Stimulated activated CD8-positive, alpha-beta memory T cell treated with anti-CD3 and anti-CD28 coated beads, Interleukin-7, amount 100 ng/mL, for 1 hour (primary cell): ENCODE measurements at regions not wholly inside any gene's neighbourhood (a gene's known extent, or its start where the extent isn't known, plus 50 kb on each side); places are given as distances from the start of the nearest gene placed in this dataset.

Experiments
- DNase-seq, 2 donors: peaks; one replicate each; pipeline ENCODE4 v3.0.0-alpha.2; 2020; ENCODE audit warnings: low read depth in 2 of 2

GRCh38 chr18:78738076-78738690 is 241.4 kb upstream of the SALL3 start:
- no peak for DNase-seq

GRCh38 chr18:78739115-78739514 is 240.5 kb upstream of the SALL3 start:
- DNase-seq: no peak

DNA sequence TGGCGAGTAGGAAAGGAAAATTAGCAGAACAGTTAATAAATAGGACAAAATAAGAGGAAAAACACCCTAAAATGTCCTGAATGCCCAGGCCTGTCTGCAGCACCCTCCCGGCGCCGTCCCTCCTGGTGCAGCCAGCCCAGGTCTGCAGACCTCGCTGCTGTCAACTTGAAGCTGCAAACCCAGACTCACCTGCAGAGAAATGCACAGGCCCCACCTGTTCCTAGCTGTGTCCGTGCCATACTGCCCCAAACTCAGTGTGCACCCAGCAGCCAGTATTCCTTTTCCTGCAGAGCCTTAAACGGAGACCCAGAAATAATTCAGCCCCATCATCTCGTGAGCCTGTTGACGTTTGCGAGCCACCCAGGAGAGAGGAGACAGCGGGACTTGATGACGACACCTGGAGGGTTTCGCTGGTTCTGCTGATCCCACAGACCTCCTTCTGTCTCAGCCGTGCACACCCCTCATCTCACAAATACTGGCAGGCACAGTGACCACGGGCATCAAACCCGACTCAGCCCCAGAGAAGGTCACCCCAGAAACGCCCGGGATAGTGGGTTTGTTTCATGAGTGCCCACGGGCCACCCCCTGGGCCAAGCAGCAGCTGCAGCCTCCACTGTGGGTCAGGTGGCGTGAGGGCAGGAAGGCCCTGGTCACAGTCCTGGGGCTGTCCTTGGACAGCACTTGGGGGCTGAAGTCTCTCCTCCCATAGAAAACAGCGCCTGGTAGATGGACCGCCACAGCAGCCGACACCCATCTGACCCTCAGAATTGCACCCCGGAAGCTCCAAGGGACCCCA is 239.5 kb upstream of the SALL3 start:
- DNase-seq: no peak

GRCh38 chr18:78740876-78741275 is 238.7 kb upstream of the SALL3 start:
- DNase-seq: no peak

- no peak for DNase-seq
Observed at GRCh38 chr18:78741381-78742217, 238.0 kb upstream of the SALL3 start.

DNA sequence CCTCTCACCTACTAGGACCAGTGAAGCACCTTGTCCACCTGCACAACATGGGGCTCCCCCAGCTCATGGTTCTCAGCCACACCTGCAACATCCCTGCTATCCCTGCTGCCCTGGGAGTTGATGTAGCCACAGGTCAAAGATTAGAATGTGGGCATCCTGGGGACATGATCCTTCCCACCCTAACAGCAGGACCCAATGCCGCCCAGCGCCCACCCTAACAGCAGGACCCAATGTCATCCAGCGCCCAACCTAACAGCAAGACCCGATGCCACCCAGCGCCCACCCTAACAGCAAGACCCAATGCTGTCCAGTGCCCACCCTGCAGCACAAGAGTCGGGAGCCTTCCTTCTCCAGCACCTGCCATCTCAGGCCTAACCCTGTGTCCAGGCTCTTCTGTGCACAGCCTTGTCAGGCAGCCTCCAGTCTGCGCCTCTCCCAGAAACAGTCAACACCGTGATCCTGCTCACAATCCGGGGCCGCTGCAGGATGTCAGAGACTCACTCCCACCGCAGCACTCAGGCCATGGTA is 237.3 kb upstream of the SALL3 start:
- no peak for DNase-seq

GRCh38 chr18:78743078-78743477 is 236.5 kb upstream of the SALL3 start:
- no peak for DNase-seq

DNA sequence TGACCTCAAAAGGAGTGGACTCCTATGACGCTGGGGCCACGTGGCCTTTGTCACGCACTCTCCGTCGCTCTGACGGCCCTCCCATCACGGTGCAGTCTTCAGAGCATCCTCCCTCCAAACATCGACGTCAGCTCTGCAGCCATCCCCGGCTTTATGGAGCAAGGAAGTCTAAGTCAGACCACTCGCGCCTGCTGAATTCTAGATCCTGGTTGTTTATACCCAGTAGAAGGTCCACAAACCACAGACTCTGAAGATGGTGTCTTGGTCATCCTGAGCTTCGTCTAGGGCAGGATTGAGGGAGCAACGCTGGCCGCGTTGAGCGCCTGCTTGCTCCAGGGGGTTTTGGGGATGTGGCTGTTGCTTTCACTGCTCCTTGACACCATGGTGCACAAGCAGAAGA is 228.0 kb upstream of the SALL3 start:
- DNase-seq: no peak

- DNase-seq: no peak
Observed at GRCh38 chr18:78753240-78753639, 226.4 kb upstream of the SALL3 start.

DNA sequence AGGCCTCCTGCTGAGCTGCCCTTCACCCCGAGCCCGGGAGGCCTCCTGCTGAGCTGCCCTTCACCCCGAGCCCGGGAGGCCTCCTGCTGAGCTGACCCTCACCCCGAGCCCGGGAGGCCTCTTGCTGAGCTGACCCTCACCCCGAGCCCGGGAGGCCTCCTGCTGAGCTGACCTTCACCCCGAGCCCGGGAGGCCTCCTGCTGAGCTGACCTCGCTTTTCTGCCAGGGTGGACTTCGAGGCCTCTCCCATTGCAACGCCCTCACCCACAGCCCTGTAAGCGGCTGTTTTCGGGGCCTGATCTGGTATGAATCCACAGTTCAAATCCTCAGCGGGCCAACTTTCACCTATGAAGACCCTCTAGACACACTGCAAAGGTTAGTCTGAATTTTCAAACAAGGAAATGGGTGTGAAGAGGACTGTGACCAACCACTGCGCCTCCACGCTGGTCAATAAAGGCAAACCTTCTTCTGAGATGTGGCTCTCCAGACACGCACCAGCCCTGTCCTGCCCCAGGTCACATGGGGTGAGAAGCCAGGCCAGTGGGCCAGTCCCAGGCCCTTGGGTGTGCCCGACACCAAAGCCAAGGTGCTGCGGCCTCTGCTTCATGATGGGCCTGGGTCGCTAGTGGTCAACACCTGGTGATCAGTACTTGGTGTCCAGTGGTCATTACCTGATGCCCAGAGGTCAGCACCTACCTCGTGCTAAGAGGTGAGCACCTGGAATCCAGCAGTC is 225.1 kb upstream of the SALL3 start:
- no peak for DNase-seq

DNA sequence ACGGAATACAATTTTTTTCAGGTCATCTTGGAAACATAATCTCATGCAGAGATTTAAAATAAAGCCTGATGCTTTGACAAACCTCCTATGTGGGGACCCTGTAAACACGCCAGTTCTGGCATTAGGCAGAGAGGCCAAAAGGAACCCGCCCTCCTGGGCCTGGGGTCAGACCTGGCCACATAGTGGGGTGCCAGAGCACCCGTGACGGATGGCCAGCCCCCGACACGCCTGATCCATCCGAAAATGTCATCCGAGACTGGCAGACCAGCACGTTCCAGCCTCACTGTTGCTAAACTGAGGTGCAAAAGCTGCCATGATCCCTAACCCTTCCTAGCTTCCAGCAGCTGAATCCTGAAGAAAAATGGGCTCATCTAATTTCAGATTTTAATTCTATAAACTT is 222.6 kb upstream of the SALL3 start:
- DNase-seq: no peak

DNA sequence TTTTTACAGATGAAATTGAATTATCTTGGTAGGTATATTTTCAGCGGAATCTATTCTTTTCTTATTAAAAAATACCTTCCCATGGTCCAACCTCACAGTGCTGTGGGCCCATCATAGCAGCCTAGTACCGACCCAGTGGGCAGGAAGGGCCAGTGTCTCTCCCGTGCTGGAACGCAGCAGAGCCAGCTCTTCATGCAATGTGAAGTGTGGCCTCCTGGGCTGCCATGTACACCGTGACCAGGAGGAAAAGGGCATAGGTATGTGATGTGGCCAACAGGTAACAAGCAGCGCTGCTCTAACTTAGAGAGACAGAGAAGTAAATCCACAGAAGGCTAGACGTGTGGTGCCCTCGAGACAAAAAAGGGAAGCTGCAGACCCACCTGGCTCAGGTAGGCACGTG is 221.1 kb upstream of the SALL3 start:
- DNase-seq: no peak

DNA sequence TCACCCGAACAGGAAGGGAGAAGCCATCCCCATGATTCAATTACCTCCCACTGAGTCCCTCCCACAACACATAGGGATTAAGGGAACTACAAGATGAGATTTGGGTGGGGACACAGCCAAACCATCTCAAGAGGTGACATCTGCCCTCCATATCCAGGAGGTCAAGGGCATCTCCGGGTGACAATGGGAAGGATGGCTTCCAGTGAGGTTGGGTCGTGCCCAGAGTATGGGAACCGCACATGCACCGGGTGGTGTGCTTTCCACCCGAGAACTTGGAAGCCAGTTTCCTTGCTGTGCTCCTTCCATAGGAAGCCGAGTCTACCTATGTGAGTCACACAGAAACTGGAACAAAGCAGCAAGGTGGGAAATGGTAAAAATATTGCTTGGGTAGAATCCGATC is 216.9 kb upstream of the SALL3 start:
- DNase-seq: no peak

DNA sequence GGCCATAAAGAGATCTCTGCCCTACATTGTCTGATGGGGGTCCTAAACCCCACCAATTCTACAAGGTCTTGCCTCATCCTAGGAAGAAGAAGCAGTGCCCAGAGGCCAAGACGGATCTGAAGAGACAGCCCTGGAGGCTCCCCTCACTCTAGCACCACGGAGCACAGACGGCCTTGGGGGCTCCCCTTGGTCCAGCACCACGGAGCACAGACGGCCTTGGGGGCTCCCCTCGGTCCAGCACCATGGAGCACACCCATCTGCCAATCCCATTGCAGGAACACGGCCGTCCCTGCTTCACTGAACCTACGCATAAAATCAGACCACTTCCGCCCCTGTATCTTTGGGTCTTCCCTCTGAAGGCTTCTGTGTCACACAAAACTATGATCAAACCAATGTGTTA is 215.1 kb upstream of the SALL3 start:
- no peak for DNase-seq

DNA sequence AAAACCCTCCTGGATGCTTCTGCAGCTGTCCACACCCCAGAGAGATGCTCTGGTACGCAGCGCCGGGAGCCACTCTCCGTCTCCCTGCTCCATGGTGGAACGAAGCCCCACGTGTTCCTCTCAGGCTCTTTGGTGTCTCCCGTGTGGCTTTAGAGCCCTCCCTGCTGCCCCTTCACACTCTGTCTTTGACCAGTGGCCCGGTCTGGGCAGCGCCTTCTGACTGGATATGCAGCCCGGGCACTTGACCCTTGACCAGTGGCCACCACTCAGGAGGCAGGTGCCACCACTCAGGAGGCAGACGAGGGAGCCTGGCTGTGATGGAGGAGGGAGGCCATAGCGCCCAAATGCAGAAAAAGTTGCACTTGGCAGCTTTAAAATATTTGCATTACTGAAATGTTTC is 214.5 kb upstream of the SALL3 start:
- no peak for DNase-seq

GRCh38 chr18:78765637-78766281 is 213.9 kb upstream of the SALL3 start:
- no peak for DNase-seq

DNA sequence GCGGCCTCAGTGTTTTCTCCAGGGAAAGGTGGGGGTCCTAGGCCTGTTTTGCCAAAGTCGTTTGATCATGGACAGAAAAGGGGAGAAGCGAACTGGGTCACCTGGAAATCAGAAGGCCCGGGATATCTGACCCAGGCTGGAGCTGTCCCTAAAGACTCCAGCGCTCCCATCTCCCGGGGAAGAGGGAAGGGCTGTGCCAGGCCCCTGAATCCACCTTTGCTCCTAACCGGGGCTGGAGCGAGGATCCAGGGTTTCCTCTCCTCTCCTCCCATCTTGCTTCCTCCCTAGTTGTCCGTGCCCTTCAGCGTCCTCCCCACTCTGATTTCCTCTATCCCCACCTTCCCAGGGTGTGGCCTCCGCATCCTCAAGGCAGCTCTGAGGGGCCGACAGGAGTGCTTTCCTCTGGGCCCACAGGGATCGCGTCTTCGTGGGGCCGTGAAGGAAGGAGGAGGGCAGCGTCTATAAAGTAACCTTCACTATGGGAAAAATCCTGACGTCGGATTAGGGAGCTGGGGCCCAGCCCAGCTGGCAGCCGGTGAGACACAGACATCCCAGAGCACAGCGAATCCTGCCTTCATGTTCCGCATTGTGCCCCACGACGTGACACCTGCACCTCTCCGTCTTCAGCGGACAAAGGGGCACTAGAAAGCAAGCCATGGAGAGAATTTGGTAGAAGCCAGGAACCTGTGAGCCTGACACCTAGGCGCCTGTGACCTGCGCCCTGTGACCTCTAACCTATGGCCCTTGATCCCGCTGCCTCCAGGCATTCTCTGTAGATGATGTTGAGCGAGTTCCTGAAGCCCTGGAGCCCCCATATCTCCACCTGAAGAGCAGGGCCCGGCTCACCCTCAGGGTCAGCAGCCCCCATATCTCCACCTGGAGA is 212.7 kb upstream of the SALL3 start:
- no peak for DNase-seq

GRCh38 chr18:78767648-78768071 is 212.0 kb upstream of the SALL3 start:
- no peak for DNase-seq

DNA sequence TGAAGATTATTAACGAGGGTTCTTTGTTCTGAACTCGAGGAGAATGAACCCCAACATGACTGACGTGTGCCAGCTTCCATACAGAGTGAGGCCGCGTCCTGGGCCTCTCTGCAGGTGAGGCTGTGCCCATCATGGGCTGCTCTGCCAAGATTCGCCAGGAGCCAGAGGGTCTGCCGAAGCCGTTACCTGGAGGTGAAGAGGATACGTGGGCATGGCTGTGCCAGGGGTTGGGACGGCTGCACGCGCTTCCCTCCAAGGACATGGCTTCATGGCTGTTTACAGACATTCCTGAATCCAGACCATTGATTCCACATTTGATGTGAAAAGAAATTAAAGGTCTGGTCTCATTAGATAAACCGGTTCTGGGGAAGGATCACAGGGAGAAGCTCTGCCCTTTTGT is 211.4 kb upstream of the SALL3 start:
- no peak for DNase-seq
